ENCODE measurements at regions not wholly inside any gene's neighbourhood (a gene's known extent, or its start where the extent isn't known, plus 50 kb on each side); places are given as distances from the start of the nearest gene placed in this dataset.
"Not testable (repeated sequence)": the region's sequence is repeated elsewhere in the genome, so short reads cannot be mapped to it uniquely, and the experiment has no call there.

DNA sequence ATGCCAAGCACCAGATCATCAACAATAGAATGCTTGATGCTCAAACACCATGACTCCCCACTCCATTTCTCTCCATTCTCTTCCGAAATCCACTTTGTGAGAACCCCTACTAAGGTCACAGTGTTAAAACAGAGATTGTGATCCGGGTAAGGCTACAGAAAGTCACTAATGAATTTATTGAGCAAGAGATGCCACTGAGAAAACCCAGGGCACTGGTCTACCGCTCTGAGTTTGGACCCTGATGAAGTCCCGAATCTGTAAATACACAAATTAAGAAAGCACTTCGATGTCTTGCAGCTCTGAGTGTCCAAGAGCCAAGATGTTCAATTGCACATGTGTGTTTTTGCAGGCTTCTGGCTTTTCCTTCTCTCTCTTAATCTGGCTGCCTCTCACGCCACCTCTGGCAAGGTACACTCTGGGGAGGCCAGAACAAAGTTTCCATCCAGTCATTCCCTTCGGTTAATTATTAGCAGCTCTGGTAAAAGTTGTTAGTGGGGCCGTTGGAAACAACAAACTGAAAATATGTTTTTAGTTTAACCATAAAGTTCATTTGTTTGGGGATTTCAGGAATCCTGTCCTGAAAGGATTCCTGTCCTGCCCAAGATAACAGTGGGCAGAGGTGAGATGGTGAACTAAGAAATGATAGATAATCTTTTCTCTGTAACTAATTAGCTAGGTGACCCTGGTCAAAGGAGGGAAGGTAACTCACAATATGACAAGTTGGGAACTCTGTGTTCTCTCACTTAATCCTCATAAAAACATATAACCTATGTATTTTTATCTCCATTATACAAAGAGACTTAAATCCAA is 75.4 kb downstream of the BTG1 start:
- no peak overlapping the region for H3K27ac Mint-ChIP-seq
- DNase-seq (ENCODE audit: low spot score in 2 of 2): no peak
- ATAC-seq (ENCODE audit: low read depth): no peak
- H3K4me1 Mint-ChIP-seq: peaks cover 7% of the 10 kb centered on the region
- no peak overlapping the region for H3K4me3 Mint-ChIP-seq
- no peaks in the 10 kb centered on the region for H3K36me3 Mint-ChIP-seq
- no peaks in the 10 kb centered on the region for H3K9me3 Mint-ChIP-seq
- no peaks in the 10 kb centered on the region for H3K27me3 Mint-ChIP-seq

DNA sequence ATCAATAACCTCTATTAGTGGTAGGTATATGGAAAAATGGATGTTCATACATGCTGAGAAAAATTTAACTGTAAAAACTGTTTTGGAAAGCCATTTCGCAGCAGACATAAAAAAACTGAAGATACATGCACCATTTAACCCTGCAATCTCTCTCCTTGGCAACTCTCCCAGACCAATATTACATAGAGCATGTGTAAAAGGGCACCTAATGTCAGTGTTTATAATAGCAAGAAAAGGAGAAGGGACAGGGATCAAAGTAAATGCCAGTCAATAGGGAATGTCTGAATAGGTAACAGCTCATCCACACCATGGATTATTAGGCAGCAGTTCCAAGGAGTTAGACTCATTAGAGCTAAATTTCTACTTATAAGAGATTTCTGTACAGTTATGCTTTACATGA is 77.2 kb downstream of the BTG1 start:
- no peak for ATAC-seq (ENCODE audit: low read depth)
- DNase-seq (ENCODE audit: low spot score in 2 of 2): no peak
- no peaks in the 10 kb centered on the region for H3K27me3 Mint-ChIP-seq
- H3K36me3 Mint-ChIP-seq: no peaks in the 10 kb centered on the region
- no peak overlapping the region for H3K27ac Mint-ChIP-seq
- peaks cover 11% of the 10 kb centered on the region for H3K4me1 Mint-ChIP-seq
- H3K4me3 Mint-ChIP-seq: no peak overlapping the region
- no peaks in the 10 kb centered on the region for H3K9me3 Mint-ChIP-seq

DNA sequence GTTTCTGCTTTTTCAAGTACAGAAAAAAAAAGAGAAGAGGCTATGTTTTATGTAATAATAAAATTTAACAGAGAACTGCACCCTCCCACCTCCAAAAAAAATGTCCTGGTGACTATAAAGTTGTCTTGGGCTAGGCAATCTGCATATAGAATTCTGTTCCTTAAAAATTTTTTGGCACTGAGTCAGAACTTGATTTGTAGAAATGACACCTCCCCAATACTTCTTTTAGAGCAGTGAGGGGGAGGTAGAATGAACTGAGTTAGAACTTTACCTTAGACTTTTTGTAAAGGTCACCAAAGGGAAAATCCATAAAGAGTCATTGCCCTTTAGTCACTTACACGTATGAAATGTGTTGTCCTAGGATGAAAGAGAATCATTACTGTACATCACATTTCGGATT is 80.0 kb downstream of the BTG1 start:
- Mint-ChIP-seq H3K9me3 (peaks cover 2% of the 10 kb centered on the region), H3K36me3 (no peaks in the 10 kb centered on the region), H3K27ac (peak overlapping the region; percentile 90), H3K4me1 (peaks cover 26% of the 10 kb centered on the region), H3K4me3 (no peak overlapping the region), H3K27me3 (no peaks in the 10 kb centered on the region)
- no peak for DNase-seq (ENCODE audit: low spot score in 2 of 2)
- ATAC-seq (ENCODE audit: low read depth): no peak

DNA sequence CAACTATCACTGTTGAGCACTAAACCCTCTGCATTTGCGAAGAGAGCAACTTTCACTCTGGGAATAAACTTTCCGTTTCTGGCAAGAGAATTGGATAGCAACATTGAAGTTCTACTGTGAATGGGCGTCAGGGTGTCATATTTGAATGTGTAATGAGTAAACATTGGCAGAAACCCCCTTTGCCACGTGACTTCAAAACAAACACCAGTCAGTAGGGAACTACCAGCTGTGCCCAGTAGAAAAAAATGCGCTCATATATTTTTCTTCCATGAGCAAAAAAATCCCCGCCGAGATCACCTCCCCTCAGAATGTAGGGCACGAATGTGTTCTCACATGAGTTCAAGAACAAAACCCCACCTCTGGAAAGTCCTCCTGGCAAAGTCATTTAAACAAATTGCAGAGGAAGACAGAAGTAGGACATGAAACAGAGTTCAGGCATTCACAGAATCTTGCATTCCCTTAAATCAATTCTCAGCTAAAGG is 80.6 kb downstream of the BTG1 start:
- Mint-ChIP-seq H3K9me3 (peaks cover 2% of the 10 kb centered on the region), H3K36me3 (no peaks in the 10 kb centered on the region), H3K4me1 (peaks cover 28% of the 10 kb centered on the region), H3K27me3 (no peaks in the 10 kb centered on the region), H3K4me3 (peak overlapping the region; percentile 52), H3K27ac (peak overlapping the region; percentile 90)
- peak; percentile 89 for ATAC-seq (ENCODE audit: low read depth)
- DNase-seq (ENCODE audit: low spot score in 2 of 2): peak; percentile 27 to 52

DNA sequence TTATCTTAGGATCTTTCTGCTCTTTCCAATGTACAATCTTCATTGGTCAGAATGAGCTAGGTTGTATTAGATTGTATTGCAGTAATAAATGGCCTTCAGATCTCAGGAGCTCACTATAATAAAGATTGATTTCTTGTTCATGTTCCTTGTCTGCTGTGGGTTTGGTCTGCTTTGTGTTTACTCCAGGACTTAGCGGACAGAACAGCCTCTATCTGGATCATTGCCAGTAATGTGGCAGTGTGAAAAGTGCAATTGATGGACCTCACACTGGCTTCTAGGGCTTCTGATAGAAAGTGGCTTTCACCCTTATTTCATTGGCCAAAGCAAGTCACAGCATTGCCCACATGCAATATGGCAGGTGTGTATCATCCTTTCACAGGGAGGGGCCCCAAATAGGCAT is 81.2 kb downstream of the BTG1 start:
- Mint-ChIP-seq H3K4me3 (no peak overlapping the region), H3K36me3 (no peaks in the 10 kb centered on the region), H3K9me3 (peaks cover 2% of the 10 kb centered on the region), H3K4me1 (peaks cover 28% of the 10 kb centered on the region), H3K27me3 (no peaks in the 10 kb centered on the region), H3K27ac (peak overlapping the region; percentile 90)
- ATAC-seq (ENCODE audit: low read depth): no peak
- DNase-seq (ENCODE audit: low spot score in 2 of 2): no peak

DNA sequence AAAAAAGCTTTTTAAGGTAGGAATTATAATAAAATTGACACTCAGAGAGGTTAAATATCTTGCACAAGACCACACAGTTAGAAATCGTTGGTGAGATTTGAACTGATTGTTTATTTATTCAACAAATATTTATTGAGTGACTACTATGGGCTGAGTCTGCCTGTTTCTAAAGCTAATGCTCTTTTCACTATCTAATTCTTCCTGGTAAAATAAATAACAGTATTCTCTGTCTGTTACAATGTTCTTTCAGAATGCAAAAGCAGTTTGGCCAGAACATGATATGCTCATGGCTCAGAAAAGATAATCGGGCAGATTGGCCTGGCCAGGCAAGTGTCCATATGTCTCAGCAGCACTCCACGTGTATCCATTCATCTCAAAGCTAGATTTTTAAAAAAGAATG is 82.0 kb downstream of the BTG1 start:
- Mint-ChIP-seq H3K27me3 (no peaks in the 10 kb centered on the region), H3K36me3 (no peaks in the 10 kb centered on the region), H3K4me3 (no peak overlapping the region), H3K4me1 (peaks cover 31% of the 10 kb centered on the region), H3K27ac (peak overlapping the region; percentile 41), H3K9me3 (peaks cover 2% of the 10 kb centered on the region)
- ATAC-seq (ENCODE audit: low read depth) (no peak), DNase-seq (ENCODE audit: low spot score in 2 of 2) (no peak)

DNA sequence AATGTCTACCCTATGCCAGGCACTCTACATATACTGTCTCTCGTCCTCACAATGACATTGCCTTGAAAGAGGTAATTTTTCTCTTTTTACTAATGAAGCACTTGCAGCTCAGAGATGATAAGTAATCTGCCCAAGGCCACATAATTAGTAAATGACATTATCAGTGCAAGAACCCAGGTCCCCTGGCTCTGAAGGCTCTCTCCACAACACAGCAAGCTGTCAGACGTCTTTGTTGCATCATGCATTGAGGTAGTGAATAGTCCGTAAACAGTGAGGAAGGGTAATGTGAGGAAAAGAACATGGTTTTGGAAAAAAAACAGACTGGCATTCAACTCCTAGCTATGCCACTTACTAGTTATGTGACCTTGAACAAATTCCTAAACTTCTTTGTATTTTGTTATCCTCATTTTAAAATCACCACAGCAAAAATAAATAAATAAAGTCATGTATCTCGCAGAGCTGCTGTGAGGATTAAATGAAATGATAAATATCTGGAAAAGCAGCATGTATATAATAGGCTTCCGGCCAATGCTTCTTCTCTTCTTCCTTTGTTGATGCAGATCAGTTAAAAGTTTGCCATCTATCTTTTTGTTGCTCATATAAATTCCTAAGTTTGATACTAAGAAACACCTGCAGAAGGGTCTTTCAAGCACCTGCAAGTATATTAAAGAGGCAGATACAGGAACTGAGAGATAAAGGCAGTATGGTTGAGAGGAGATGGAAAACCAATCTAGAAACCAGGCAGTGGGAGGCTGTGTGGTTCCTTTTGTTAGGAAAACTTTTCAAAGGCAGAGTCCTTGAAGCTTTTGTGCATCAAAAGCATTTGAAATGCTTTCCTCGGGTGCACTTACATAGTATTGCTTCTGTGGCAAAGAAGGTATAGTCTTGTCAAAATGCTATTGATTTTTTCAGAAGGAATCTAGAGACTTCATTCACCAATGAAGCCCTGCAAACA is 82.8 kb downstream of the BTG1 start:
- Mint-ChIP-seq H3K27me3 (no peaks in the 10 kb centered on the region), H3K9me3 (peaks cover 2% of the 10 kb centered on the region), H3K36me3 (no peaks in the 10 kb centered on the region), H3K4me1 (peaks cover 35% of the 10 kb centered on the region), H3K4me3 (no peak overlapping the region), H3K27ac (peak overlapping the region; percentile 21)
- no peak for DNase-seq (ENCODE audit: low spot score in 2 of 2)
- ATAC-seq (ENCODE audit: low read depth): no peak

DNA sequence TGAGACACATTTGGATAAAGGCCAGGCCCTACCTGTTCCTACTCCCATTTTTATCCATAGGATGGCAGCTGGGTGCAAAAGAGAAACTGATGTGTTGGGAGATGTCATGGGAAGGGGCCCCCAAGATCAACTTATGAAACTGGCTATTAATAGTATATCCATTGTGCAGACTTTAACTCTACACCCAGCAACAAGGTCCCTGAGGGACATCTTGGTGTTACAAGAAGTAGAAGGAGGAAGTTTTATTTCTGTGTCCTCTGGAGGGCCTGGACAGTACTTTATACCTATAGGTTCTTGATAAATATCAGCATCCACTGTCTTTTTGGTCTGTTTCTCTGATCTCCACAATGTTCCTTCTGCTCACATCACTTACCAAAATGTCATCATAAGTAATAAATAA is 84.6 kb downstream of the BTG1 start:
- no peak for ATAC-seq (ENCODE audit: low read depth)
- Mint-ChIP-seq H3K27ac (no peak overlapping the region), H3K4me3 (no peak overlapping the region), H3K27me3 (no peaks in the 10 kb centered on the region), H3K36me3 (no peaks in the 10 kb centered on the region), H3K4me1 (peaks cover 35% of the 10 kb centered on the region), H3K9me3 (peaks cover 2% of the 10 kb centered on the region)
- no peak for DNase-seq (ENCODE audit: low spot score in 2 of 2)

DNA sequence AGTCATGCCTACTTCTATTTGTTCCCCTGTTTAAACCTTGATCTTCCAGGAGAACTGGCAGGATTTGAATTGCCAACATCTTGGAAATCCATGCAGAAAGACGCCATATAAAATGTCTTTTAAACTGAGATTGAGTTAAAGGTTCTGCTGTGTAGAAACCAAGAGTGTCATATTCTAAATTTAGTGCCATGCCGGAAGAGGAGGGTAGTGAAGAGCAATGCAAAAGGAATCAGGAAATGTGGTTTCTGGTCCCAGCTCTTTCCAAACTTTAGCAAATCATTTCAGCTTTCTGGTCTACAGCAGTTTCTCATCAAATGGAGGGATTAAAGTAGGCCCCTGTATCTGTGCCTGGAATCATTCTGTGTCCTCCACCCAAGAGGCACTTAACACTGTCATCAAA is 85.7 kb downstream of the BTG1 start:
- Mint-ChIP-seq H3K27ac (no peak overlapping the region), H3K4me3 (no peak overlapping the region), H3K27me3 (no peaks in the 10 kb centered on the region), H3K9me3 (peaks cover 2% of the 10 kb centered on the region), H3K4me1 (peaks cover 31% of the 10 kb centered on the region), H3K36me3 (no peaks in the 10 kb centered on the region)
- DNase-seq (ENCODE audit: low spot score in 2 of 2) (no peak), ATAC-seq (ENCODE audit: low read depth) (no peak)

DNA sequence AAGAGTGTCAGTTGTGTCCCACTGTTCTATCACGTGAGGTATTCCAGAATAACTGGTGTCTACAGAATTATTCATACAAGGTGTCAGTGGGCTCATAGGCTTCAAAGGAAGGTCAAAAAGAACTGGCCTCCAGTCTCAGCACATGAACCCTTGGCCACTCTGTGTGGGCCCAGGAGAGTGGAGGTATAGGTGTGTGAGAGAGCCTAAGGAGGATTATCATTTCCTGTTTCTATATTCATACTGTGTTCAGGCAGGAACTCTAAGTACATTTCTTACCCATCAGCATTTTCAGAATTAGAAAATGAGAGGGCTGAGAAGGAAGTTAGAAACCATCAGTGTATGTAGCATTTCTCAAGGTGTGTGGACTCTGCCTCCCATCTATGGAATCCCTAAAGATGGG is 87.0 kb downstream of the BTG1 start:
- H3K4me3 Mint-ChIP-seq: no peak overlapping the region
- H3K4me1 Mint-ChIP-seq: peaks cover 27% of the 10 kb centered on the region
- H3K36me3 Mint-ChIP-seq: no peaks in the 10 kb centered on the region
- ATAC-seq (ENCODE audit: low read depth) (no peak), DNase-seq (ENCODE audit: low spot score in 2 of 2) (no peak)
- H3K27me3 Mint-ChIP-seq: no peaks in the 10 kb centered on the region
- no peak overlapping the region for H3K27ac Mint-ChIP-seq
- H3K9me3 Mint-ChIP-seq: peaks cover 2% of the 10 kb centered on the region

DNA sequence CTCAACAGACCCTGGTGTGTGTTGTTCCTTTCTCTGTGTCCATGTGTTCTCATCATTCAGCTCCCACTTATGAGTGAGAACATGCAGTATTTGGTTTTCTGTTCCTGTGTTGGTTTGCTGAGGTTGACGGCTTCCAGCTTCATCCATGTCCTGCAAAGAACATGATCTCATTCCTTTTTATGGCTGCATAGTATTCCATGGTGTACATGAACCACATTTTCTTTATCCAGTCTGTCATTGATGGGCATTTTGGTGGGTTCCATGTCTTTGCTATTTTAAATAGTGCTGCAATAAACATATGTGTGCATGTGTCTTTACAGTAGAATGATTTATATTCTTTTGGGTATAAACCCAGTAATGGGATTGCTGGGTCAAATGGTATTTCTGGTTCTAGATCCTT is 88.9 kb downstream of the BTG1 start:
- not testable (repeated sequence) for DNase-seq (ENCODE audit: low spot score in 2 of 2); H3K4me3 Mint-ChIP-seq; H3K36me3 Mint-ChIP-seq; H3K27me3 Mint-ChIP-seq; H3K27ac Mint-ChIP-seq; H3K9me3 Mint-ChIP-seq; ATAC-seq (ENCODE audit: low read depth)
- H3K4me1 Mint-ChIP-seq: peaks cover 15% of the 10 kb centered on the region

DNA sequence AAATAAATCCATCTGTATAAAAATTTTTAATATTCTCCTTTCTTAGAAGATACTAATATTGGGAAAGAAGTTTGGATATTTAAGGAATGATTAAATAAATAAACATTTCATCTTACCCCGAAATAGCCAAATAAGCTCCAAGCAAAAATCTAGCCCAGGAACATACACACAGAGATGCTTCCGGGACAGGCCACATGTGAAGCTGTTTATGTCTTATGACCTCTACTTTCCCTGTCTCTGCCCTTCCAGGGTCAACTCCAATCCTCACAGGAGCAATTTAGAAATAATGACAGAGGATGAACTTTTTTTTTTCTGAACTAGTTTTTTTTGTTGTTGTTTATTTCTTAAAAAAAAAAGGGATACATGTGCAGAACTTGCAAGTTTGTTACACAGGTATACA is 89.4 kb downstream of the BTG1 start:
- peaks cover 1% of the 10 kb centered on the region for H3K9me3 Mint-ChIP-seq
- no peaks in the 10 kb centered on the region for H3K27me3 Mint-ChIP-seq
- ATAC-seq (ENCODE audit: low read depth) (no peak), DNase-seq (ENCODE audit: low spot score in 2 of 2) (no peak)
- H3K4me1 Mint-ChIP-seq: peaks cover 12% of the 10 kb centered on the region
- no peak overlapping the region for H3K27ac Mint-ChIP-seq
- no peaks in the 10 kb centered on the region for H3K36me3 Mint-ChIP-seq
- no peak overlapping the region for H3K4me3 Mint-ChIP-seq

DNA sequence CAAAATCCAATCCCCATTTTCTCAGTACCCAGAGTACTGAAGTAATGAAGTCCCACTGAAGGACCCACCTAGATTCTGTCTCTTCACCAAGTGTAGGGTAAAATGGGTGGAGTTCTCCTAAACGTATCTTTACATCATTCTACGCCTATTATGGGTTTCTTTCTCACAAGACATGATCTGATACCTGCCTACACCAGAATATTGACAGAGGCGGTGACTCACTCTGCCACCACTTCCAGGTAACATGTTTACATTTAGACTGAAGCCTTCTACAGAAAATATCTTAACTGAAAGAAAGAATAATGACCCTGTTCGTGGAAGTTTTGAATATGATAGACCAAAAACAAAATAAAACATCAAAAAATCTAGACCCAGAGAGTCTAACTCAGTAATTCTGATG is 89.8 kb downstream of the BTG1 start:
- no peak for ATAC-seq (ENCODE audit: low read depth)
- H3K27me3 Mint-ChIP-seq: no peaks in the 10 kb centered on the region
- no peak overlapping the region for H3K4me3 Mint-ChIP-seq
- no peak for DNase-seq (ENCODE audit: low spot score in 2 of 2)
- H3K9me3 Mint-ChIP-seq: peaks cover 1% of the 10 kb centered on the region
- H3K4me1 Mint-ChIP-seq: peaks cover 12% of the 10 kb centered on the region
- H3K27ac Mint-ChIP-seq: no peak overlapping the region
- no peaks in the 10 kb centered on the region for H3K36me3 Mint-ChIP-seq

DNA sequence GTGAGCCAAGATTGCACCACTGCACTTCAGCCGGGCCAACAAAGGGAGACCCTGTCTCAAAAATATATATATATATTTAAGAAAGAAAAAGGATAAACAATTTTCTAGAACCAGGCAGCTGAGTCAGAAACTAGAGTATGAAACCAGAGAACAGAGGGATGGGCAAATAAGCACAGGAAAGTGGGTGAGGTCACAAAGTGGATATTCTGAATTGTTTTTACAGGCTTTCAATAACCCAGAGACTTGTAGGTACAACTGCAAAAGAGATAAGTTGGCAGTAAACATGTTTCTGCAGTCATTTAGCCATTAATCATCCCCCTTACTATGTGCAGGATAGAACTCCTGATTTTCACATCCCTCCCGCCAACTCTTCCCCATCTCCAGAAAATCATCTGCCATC is 94.2 kb downstream of the BTG1 start:
- DNase-seq (ENCODE audit: low spot score in 2 of 2) (no peak), ATAC-seq (ENCODE audit: low read depth) (no peak)
- peaks cover 1% of the 10 kb centered on the region for H3K36me3 Mint-ChIP-seq
- peaks cover 1% of the 10 kb centered on the region for H3K9me3 Mint-ChIP-seq
- no peak overlapping the region for H3K4me3 Mint-ChIP-seq
- H3K27me3 Mint-ChIP-seq: no peaks in the 10 kb centered on the region
- H3K27ac Mint-ChIP-seq: no peak overlapping the region
- H3K4me1 Mint-ChIP-seq: peaks cover 8% of the 10 kb centered on the region
